ENCODE measurements at regions not wholly inside any gene's neighbourhood (a gene's known extent, or its start where the extent isn't known, plus 50 kb on each side); places are given as distances from the start of the nearest gene placed in this dataset.

DNA sequence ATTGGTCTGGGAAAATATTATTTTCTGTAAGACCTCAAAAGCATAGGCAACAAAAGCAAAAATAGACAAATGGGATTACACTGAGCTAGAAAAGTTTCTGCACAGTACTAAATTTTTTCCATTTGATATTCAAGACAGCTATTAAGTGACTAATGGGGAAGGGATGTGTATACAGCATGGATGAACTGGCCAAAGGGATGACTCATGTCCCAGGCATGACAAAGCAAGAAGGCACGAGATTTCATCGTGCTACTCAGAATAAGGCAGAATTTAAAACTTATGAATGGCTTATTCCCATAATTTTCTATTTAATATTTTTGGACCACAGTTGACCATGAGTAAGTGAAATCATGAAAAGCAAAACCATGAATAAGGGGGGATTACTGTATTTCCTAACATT, 1250.1 kb upstream of the GYPC start:
- TF ChIP-seq FOXK2 (IDR thresholded peaks at IDR 0.05) (no peak), TARDBP (IDR thresholded peaks at IDR 0.05) (no peak), NFRKB (IDR thresholded peaks at IDR 0.05) (no peak), BHLHE40 (IDR thresholded peaks at IDR 0.05; ENCODE audit: borderline replicate concordance) (no peak), SP1 (IDR thresholded peaks at IDR 0.05) (no peak), SUZ12 (IDR thresholded peaks at IDR 0.05) (no peak), ELF4 (IDR thresholded peaks at IDR 0.05) (no peak), FOXA1 (IDR thresholded peaks at IDR 0.05) (no peak), ZNF384 (IDR thresholded peaks at IDR 0.05) (no peak), L3MBTL2 (conservative IDR thresholded peaks at IDR 0.05) (no peak), ARNT (IDR thresholded peaks at IDR 0.05) (no peak)

All from HEK293T (cell line).